IMR-90 (cell line): ENCODE measurements at regions not wholly inside any gene's neighbourhood (a gene's known extent, or its start where the extent isn't known, plus 50 kb on each side); places are given as distances from the start of the nearest gene placed in this dataset.
A peak's percentile ranks its signal among the peaks of the same experiment; 100 is the strongest.

Source experiments
- ATAC-seq: fragments of 200-7000 bp; cut with Tn5 transposase; 2 replicates; pipeline ENCODE4 v1.9.1; 2020; ENCODE audit warnings: low read depth, mild to moderate bottlenecking, moderate library complexity
- BruUV-seq: library from RNA; stranded (reverse); fragments of 400-500 nt; replicated peaks from 2 replicates; lab custom pipeline; 2021; lab: Mats Ljungman, UMichigan
- CTCF ChIA-PET: fragments of 300-600 bp; formaldehyde crosslinking; extraction: SDS; loops from one replicate; lab custom pipeline; 2021; ENCODE audit warnings: antibody characterized with exemption; lab: Yijun Ruan, JAX
- POLR2A ChIA-PET: fragments of 300-600 bp; sonication (Branson Sonifier 250); formaldehyde crosslinking; loops from one replicate; lab custom pipeline; 2022; ENCODE audit warnings: antibody characterized with exemption; ENCODE audit not compliant: unreplicated experiment; lab: Charles Lee
- DNase-seq: peaks from one replicate; pipeline ENCODE4 v3.0.0; 2013
- H2AFZ ChIP-seq: replicated peaks from 2 replicates; pipeline ENCODE3; 2013; ENCODE audit warnings: low read length, mild to moderate bottlenecking; ENCODE audit not compliant: poor library complexity
- H2AK5ac ChIP-seq: 2 replicates; pipeline ENCODE4 v1.6.1; 2013; ENCODE audit warnings: low read depth, low read length, inconsistent platforms
- H2AK9ac ChIP-seq: replicated peaks from 2 replicates; pipeline ENCODE3; 2013; ENCODE audit warnings: mild to moderate bottlenecking, low read depth, low read length, moderate library complexity; ENCODE audit not compliant: poor library complexity
- H2BK120ac ChIP-seq: 2 replicates; pipeline ENCODE4 v1.6.1; 2013; ENCODE audit warnings: low read depth, low read length, inconsistent platforms
- H2BK15ac ChIP-seq: 3 replicates; pipeline ENCODE4 v1.6.1; 2013; ENCODE audit warnings: low read depth, low read length, inconsistent platforms
- H2BK20ac ChIP-seq: 2 replicates; pipeline ENCODE4 v1.6.1; 2013; ENCODE audit warnings: low read depth, mild to moderate bottlenecking, inconsistent platforms, low read length, moderate library complexity
- H2BK5ac ChIP-seq: 2 replicates; pipeline ENCODE4 v1.6.1; 2013; ENCODE audit warnings: mild to moderate bottlenecking, low read depth, low read length, inconsistent platforms; ENCODE audit not compliant: poor library complexity, severe bottlenecking
- H3K14ac ChIP-seq: replicated peaks from 2 replicates; pipeline ENCODE4 v1.6.1; 2013; ENCODE audit warnings: low read depth, low read length, inconsistent platforms
- H3K18ac ChIP-seq: 2 replicates; pipeline ENCODE4 v1.6.1; 2013; ENCODE audit warnings: low read depth, low read length, control low read depth
- H3K23ac ChIP-seq: 2 replicates; pipeline ENCODE4 v1.6.1; 2013; ENCODE audit warnings: low read depth, low read length, inconsistent platforms
- H3K27ac ChIP-seq: 2 replicates; pipeline ENCODE4 v1.5.1; 2013; ENCODE audit warnings: mild to moderate bottlenecking, control low read depth, low read length; ENCODE audit not compliant: insufficient read depth
- H3K27me3 ChIP-seq: 2 replicates; pipeline ENCODE4 v1.6.1; 2013; ENCODE audit warnings: low read length; ENCODE audit not compliant: control insufficient read depth, insufficient read depth
- H3K36me3 ChIP-seq: 2 replicates; pipeline ENCODE4 v1.6.1; 2013; ENCODE audit warnings: low read length, mixed read lengths; ENCODE audit not compliant: control insufficient read depth, insufficient read depth
- H3K4ac ChIP-seq: 2 replicates; pipeline ENCODE4 v1.6.1; 2013; ENCODE audit warnings: low read depth, low read length, inconsistent platforms
- H3K4me1 ChIP-seq: 2 replicates; pipeline ENCODE4 v1.6.1; 2013; ENCODE audit warnings: low read length, mixed read lengths; ENCODE audit not compliant: control insufficient read depth, insufficient read depth
- H3K4me2 ChIP-seq: 2 replicates; pipeline ENCODE4 v1.6.1; 2013; ENCODE audit warnings: low read depth, mild to moderate bottlenecking, control low read depth, low read length, moderate library complexity
- H3K4me3 ChIP-seq: 2 replicates; pipeline ENCODE4 v1.5.1; 2013; ENCODE audit warnings: low read depth, mild to moderate bottlenecking, control low read depth, low read length, moderate library complexity; ENCODE audit not compliant: insufficient read depth
- H3K56ac ChIP-seq: 2 replicates; pipeline ENCODE4 v1.6.1; 2013; ENCODE audit warnings: low read length, inconsistent platforms; ENCODE audit not compliant: insufficient read depth; ENCODE audit errors: extremely low read depth
- H3K79me1 ChIP-seq, 2 experiments: 2 replicates each; pipeline ENCODE4 v1.6.1; 2013; ENCODE audit warnings: low read length in 2 of 2, inconsistent platforms in 1 of 2, low read depth in 1 of 2
- H3K9ac ChIP-seq: 2 replicates; pipeline ENCODE4 v1.6.1; 2013; ENCODE audit warnings: low read depth, low read length, control low read depth
- H3K9me1 ChIP-seq: 2 replicates; pipeline ENCODE4 v1.6.1; 2013; ENCODE audit warnings: low read length, inconsistent platforms; ENCODE audit not compliant: insufficient read depth
- H3K9me3 ChIP-seq: 2 replicates; pipeline ENCODE4 v1.6.1; 2013; ENCODE audit warnings: low read length; ENCODE audit not compliant: control insufficient read depth, insufficient read depth
- H4K20me1 ChIP-seq: 2 replicates; pipeline ENCODE4 v1.6.1; 2013; ENCODE audit warnings: low read length, inconsistent platforms; ENCODE audit not compliant: insufficient read depth
- H4K5ac ChIP-seq: 2 replicates; pipeline ENCODE4 v1.6.1; 2013; ENCODE audit warnings: mild to moderate bottlenecking, low read depth, low read length, control low read depth
- H4K8ac ChIP-seq, 2 experiments: 2 replicates each; pipeline ENCODE4 v1.6.1; 2013; ENCODE audit warnings: low read depth in 2 of 2, low read length in 2 of 2, control low read depth in 1 of 2, inconsistent platforms in 1 of 2
- H4K91ac ChIP-seq: 2 replicates; pipeline ENCODE4 v1.6.1; 2013; ENCODE audit warnings: low read depth, low read length, inconsistent platforms; ENCODE audit not compliant: insufficient read depth
- BHLHE40 ChIP-seq: fragments of 150-350 bp; IDR thresholded peaks from 2 replicates; pipeline ENCODE4 v1.6.1; 2016; ENCODE audit warnings: mild to moderate bottlenecking, low read depth, low read length
- CEBPB ChIP-seq: IDR thresholded peaks from 2 replicates; pipeline ENCODE4 v1.6.1; 2012; ENCODE audit warnings: low read depth, low read length, improper control_type of control experiment
- CHD1 ChIP-seq: IDR thresholded peaks from 2 replicates; pipeline ENCODE4 v1.6.1; 2012; ENCODE audit warnings: low read depth, low read length, improper control_type of control experiment
- FOS ChIP-seq: fragments of 150-350 bp; IDR thresholded peaks from 2 replicates; pipeline ENCODE4 v1.6.1; 2016; ENCODE audit warnings: low read depth, low read length
- MAFK ChIP-seq: IDR thresholded peaks from 2 replicates; pipeline ENCODE4 v1.6.1; 2012; ENCODE audit warnings: low read depth, low read length, improper control_type of control experiment
- MXI1 ChIP-seq: IDR thresholded peaks from 2 replicates; pipeline ENCODE4 v1.6.1; 2012; ENCODE audit warnings: low read depth, mild to moderate bottlenecking, low read length, moderate library complexity, borderline replicate concordance
- NFE2L2 ChIP-seq: fragments of 150-350 bp; IDR thresholded peaks from 2 replicates; pipeline ENCODE4 v1.6.1; 2016; ENCODE audit warnings: low read depth, mild to moderate bottlenecking, low read length
- POLR2A ChIP-seq: IDR thresholded peaks from 2 replicates; pipeline ENCODE4 v1.6.1; 2012; ENCODE audit warnings: mild to moderate bottlenecking, low read depth, low read length
- RCOR1 ChIP-seq: IDR thresholded peaks from 2 replicates; pipeline ENCODE4 v1.6.1; 2012; ENCODE audit warnings: mild to moderate bottlenecking, low read length, improper control_type of control experiment; ENCODE audit not compliant: insufficient replicate concordance
- SMC3 ChIP-seq: fragments of 150-350 bp; IDR thresholded peaks from 2 replicates; pipeline ENCODE4 v1.6.1; 2016; ENCODE audit warnings: low read depth, mild to moderate bottlenecking, antibody characterized with exemption, low read length, moderate library complexity
- WGBS, 2 experiments: methylation state at CpG; one replicate each; pipeline versions ENCODE4 v1.1.5 to v1.1.7; 2013; ENCODE audit warnings: missing lambda C conversion rate in 2 of 2; ENCODE audit not compliant: insufficient read length in 1 of 2; ENCODE audit errors: extremely low coverage in 2 of 2; 5-methylcytosine and 5-hydroxymethylcytosine counted together
- dilution Hi-C: fragments of 300-500 bp; cut with HindIII; formaldehyde crosslinking; loops from one replicate; pipeline ENCODE4 v1.14.3; 2018; ENCODE audit warnings: low sequenced_read_pairs; ENCODE audit not compliant: unreplicated experiment
- in situ Hi-C: fragments of 300-500 bp; cut with MboI; formaldehyde crosslinking; loops from 3 replicates; pipeline ENCODE4 v1.14.3; 2019; ENCODE audit warnings: low sequenced_read_pairs, inconsistent platforms, mixed read lengths
- intact Hi-C: fragments of 100-400 bp; cut with micrococcal nuclease; formaldehyde crosslinking; loops from 2 replicates; pipeline ENCODE4 v1.10.0; 2022
- TF ChIP-seq, protein P1 (sequence below): conservative IDR thresholded peaks from 2 replicates; pipeline ENCODE4 v1.5.1; 2012; ENCODE audit warnings: mild to moderate bottlenecking, low read depth, low read length, improper control_type of control experiment
- TF ChIP-seq, protein P2 (sequence below): fragments of 150-350 bp; IDR thresholded peaks from 2 replicates; pipeline ENCODE4 v1.6.1; 2016; ENCODE audit warnings: low read depth, mild to moderate bottlenecking, low read length, moderate library complexity, borderline replicate concordance

GRCh38 chr2:231644426-231644825 is 51.8 kb downstream of the TEX44 start:
- Histone ChIP-seq H3K9me3 (no peaks in the 10 kb centered on the region), H3K27me3 (no peaks in the 10 kb centered on the region), H2AFZ (no peak overlapping the region), H3K4me3 (no peak overlapping the region), H3K79me1 (no peaks in the 10 kb centered on the region), H2BK20ac (no peak overlapping the region), H2BK5ac (no peak overlapping the region), H3K27ac (no peak overlapping the region), H4K20me1 (no peaks in the 10 kb centered on the region), H3K14ac (peak overlapping the region; percentile 55), H4K8ac (no peak overlapping the region), H3K23ac (peak overlapping the region; percentile 33), H2BK120ac (no peak overlapping the region), H4K91ac (no peak overlapping the region), H3K18ac (no peak overlapping the region), H3K4me2 (no peak overlapping the region), H3K56ac (no peak overlapping the region), H3K9ac (no peak overlapping the region), H2AK9ac (peak overlapping the region; percentile 55), H2AK5ac (no peak overlapping the region), H3K4ac (peak overlapping the region; percentile 66; the same call in 1 of the 2 replicates), H4K5ac (no peak overlapping the region), H3K4me1 (peaks cover 13% of the 10 kb centered on the region), H3K9me1 (peaks cover 15% of the 10 kb centered on the region; the same call in 1 of the 2 replicates), H2BK15ac (peak overlapping the region; percentile 88; the same call in 1 of the 3 replicates), H3K36me3 (no peaks in the 10 kb centered on the region)
- WGBS, 2 experiments, result 93% methylated on average over 2 of the region's 6 CpGs; no CpG with 5 or more reads in 1 of the 2 experiments
- in situ Hi-C loops, result no loop called here
- DNase-seq (no peak), ATAC-seq (no peak)
- BruUV-seq, result no TSS peak
- dilution Hi-C loops, result no loop called here
- ChIA-PET POLR2A (no interaction called here), CTCF (no interaction called here)
- TF ChIP-seq MXI1 (no peak), RCOR1 (no peak), CHD1 (no peak), POLR2A (no peak), NFE2L2 (no peak), FOS (no peak), BHLHE40 (no peak), CEBPB (no peak), SMC3 (no peak), MAFK (no peak)
- TF ChIP-seq, protein P1, sequence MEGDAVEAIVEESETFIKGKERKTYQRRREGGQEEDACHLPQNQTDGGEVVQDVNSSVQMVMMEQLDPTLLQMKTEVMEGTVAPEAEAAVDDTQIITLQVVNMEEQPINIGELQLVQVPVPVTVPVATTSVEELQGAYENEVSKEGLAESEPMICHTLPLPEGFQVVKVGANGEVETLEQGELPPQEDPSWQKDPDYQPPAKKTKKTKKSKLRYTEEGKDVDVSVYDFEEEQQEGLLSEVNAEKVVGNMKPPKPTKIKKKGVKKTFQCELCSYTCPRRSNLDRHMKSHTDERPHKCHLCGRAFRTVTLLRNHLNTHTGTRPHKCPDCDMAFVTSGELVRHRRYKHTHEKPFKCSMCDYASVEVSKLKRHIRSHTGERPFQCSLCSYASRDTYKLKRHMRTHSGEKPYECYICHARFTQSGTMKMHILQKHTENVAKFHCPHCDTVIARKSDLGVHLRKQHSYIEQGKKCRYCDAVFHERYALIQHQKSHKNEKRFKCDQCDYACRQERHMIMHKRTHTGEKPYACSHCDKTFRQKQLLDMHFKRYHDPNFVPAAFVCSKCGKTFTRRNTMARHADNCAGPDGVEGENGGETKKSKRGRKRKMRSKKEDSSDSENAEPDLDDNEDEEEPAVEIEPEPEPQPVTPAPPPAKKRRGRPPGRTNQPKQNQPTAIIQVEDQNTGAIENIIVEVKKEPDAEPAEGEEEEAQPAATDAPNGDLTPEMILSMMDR, result no peak
- TF ChIP-seq, protein P2, sequence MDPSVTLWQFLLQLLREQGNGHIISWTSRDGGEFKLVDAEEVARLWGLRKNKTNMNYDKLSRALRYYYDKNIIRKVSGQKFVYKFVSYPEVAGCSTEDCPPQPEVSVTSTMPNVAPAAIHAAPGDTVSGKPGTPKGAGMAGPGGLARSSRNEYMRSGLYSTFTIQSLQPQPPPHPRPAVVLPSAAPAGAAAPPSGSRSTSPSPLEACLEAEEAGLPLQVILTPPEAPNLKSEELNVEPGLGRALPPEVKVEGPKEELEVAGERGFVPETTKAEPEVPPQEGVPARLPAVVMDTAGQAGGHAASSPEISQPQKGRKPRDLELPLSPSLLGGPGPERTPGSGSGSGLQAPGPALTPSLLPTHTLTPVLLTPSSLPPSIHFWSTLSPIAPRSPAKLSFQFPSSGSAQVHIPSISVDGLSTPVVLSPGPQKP, result no peak
- intact Hi-C loops, result no loop called here
